ENCODE measurements at regions not wholly inside any gene's neighbourhood (a gene's known extent, or its start where the extent isn't known, plus 50 kb on each side); places are given as distances from the start of the nearest gene placed in this dataset.

DNA sequence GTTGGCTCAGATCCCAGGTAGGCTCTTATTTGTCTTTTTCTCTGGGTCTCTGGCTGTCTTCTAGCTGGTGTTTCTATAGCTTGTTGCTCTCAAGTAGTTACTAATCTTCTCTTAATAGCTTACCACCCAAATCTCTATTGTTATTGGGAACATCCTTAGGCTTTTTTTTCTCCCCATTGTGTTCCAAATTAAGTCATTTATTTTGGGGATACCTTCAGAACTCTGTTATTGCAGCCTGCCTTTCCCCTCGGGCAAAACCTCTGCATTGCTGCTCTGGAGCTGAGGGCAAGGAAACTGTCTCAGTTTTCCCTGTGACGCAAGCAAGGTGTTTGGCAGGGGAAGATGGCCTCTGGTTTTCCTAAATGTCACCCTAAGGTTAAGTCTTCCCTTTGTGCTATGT, 113.3 kb upstream of the XIST start:
- Mint-ChIP-seq H3K4me3 (peak overlapping the region; percentile 26), H3K4me1 (peaks cover 56% of the 10 kb centered on the region), H3K27ac (peak overlapping the region; percentile 99), H3K36me3 (peaks cover 12% of the 10 kb centered on the region), H3K9me3 (no peaks in the 10 kb centered on the region), H3K27me3 (ENCODE audit: low read depth) (no peaks in the 10 kb centered on the region)
- ATAC-seq = peak; percentile 81
- DNase-seq (ENCODE audit: low spot score) = peak; percentile 30
- TF ChIP-seq, protein P1, sequence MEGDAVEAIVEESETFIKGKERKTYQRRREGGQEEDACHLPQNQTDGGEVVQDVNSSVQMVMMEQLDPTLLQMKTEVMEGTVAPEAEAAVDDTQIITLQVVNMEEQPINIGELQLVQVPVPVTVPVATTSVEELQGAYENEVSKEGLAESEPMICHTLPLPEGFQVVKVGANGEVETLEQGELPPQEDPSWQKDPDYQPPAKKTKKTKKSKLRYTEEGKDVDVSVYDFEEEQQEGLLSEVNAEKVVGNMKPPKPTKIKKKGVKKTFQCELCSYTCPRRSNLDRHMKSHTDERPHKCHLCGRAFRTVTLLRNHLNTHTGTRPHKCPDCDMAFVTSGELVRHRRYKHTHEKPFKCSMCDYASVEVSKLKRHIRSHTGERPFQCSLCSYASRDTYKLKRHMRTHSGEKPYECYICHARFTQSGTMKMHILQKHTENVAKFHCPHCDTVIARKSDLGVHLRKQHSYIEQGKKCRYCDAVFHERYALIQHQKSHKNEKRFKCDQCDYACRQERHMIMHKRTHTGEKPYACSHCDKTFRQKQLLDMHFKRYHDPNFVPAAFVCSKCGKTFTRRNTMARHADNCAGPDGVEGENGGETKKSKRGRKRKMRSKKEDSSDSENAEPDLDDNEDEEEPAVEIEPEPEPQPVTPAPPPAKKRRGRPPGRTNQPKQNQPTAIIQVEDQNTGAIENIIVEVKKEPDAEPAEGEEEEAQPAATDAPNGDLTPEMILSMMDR (IDR thresholded peaks at IDR 0.05) = no peak
- POLR2A ChIA-PET = no interaction called here
- CTCF ChIA-PET = interaction anchor here (0.7 to 1.0 kb wide), 2 partner anchors 26 to 111 kb away, joined by 3 to 4 read pairs; no protein-coding TSS in a partner anchor

DNA sequence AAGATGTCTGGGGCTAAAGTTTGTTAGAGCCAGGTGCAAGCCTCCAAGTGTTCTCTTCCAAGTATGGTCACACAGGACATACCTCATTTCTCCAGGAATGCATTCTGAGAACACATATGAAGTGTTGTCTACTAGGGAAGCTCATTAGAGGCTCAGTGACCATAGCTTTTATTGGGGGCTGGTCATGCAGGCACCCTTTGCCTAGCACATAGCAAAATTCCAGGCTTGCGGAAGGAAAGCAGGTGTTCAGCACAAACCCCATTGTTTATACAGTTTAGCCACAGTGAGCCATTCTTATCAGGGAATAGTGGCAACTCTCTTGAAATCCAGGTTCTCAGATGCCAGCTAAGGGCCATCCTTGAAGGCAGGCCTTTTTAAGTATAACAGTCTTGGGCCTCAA, 112.1 kb upstream of the XIST start:
- H3K27ac Mint-ChIP-seq = peak overlapping the region; percentile 85
- DNase-seq (ENCODE audit: low spot score) (no peak), ATAC-seq (no peak)
- 0 out of 2 replicates have a peak, but pooled peaks cover 4% of the 10 kb centered on the region for H3K36me3 Mint-ChIP-seq
- ChIA-PET POLR2A (no interaction called here), CTCF (interaction anchor here (1.5 kb wide), 1 partner anchor 15 kb away, joined by 3 read pairs; no protein-coding TSS in a partner anchor)
- H3K4me1 Mint-ChIP-seq = peaks cover 65% of the 10 kb centered on the region
- no peaks in the 10 kb centered on the region for H3K27me3 Mint-ChIP-seq (ENCODE audit: low read depth)
- H3K4me3 Mint-ChIP-seq = no peak overlapping the region
- TF ChIP-seq, protein P2, sequence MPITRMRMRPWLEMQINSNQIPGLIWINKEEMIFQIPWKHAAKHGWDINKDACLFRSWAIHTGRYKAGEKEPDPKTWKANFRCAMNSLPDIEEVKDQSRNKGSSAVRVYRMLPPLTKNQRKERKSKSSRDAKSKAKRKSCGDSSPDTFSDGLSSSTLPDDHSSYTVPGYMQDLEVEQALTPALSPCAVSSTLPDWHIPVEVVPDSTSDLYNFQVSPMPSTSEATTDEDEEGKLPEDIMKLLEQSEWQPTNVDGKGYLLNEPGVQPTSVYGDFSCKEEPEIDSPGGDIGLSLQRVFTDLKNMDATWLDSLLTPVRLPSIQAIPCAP (CRISPR knock-in tag; IDR thresholded peaks at IDR 0.05) = no peak
- TF ChIP-seq, protein P3, sequence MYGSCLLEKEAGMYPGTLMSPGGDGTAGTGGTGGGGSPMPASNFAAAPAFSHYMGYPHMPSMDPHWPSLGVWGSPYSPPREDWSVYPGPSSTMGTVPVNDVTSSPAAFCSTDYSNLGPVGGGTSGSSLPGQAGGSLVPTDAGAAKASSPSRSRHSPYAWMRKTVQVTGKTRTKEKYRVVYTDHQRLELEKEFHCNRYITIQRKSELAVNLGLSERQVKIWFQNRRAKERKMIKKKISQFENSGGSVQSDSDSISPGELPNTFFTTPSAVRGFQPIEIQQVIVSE (CRISPR knock-in tag; IDR thresholded peaks at IDR 0.05; ENCODE audit: borderline replicate concordance) = no peak
- no peak for TF ChIP-seq GTF2I (CRISPR knock-in tag; conservative IDR thresholded peaks at IDR 0.05)
- no peak for TF ChIP-seq JUN (CRISPR knock-in tag; IDR thresholded peaks at IDR 0.05)
- TF ChIP-seq, protein P4, sequence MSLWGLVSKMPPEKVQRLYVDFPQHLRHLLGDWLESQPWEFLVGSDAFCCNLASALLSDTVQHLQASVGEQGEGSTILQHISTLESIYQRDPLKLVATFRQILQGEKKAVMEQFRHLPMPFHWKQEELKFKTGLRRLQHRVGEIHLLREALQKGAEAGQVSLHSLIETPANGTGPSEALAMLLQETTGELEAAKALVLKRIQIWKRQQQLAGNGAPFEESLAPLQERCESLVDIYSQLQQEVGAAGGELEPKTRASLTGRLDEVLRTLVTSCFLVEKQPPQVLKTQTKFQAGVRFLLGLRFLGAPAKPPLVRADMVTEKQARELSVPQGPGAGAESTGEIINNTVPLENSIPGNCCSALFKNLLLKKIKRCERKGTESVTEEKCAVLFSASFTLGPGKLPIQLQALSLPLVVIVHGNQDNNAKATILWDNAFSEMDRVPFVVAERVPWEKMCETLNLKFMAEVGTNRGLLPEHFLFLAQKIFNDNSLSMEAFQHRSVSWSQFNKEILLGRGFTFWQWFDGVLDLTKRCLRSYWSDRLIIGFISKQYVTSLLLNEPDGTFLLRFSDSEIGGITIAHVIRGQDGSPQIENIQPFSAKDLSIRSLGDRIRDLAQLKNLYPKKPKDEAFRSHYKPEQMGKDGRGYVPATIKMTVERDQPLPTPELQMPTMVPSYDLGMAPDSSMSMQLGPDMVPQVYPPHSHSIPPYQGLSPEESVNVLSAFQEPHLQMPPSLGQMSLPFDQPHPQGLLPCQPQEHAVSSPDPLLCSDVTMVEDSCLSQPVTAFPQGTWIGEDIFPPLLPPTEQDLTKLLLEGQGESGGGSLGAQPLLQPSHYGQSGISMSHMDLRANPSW (CRISPR knock-in tag; conservative IDR thresholded peaks at IDR 0.05; ENCODE audit: low read depth) = no peak
- TF ChIP-seq, protein P5, sequence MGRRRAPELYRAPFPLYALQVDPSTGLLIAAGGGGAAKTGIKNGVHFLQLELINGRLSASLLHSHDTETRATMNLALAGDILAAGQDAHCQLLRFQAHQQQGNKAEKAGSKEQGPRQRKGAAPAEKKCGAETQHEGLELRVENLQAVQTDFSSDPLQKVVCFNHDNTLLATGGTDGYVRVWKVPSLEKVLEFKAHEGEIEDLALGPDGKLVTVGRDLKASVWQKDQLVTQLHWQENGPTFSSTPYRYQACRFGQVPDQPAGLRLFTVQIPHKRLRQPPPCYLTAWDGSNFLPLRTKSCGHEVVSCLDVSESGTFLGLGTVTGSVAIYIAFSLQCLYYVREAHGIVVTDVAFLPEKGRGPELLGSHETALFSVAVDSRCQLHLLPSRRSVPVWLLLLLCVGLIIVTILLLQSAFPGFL (CRISPR knock-in tag; IDR thresholded peaks at IDR 0.05; ENCODE audit: borderline replicate concordance) = no peak
- no peak for TF ChIP-seq TP53 (CRISPR knock-in tag; IDR thresholded peaks at IDR 0.05)
- no peak for TF ChIP-seq ETV6 (CRISPR knock-in tag; IDR thresholded peaks at IDR 0.05)
- TF ChIP-seq CREM (CRISPR knock-in tag; IDR thresholded peaks at IDR 0.05) = no peak
- TF ChIP-seq, protein P6, sequence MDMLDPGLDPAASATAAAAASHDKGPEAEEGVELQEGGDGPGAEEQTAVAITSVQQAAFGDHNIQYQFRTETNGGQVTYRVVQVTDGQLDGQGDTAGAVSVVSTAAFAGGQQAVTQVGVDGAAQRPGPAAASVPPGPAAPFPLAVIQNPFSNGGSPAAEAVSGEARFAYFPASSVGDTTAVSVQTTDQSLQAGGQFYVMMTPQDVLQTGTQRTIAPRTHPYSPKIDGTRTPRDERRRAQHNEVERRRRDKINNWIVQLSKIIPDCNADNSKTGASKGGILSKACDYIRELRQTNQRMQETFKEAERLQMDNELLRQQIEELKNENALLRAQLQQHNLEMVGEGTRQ (CRISPR knock-in tag; IDR thresholded peaks at IDR 0.05) = no peak
- TF ChIP-seq ZNF317 (CRISPR knock-in tag; IDR thresholded peaks at IDR 0.05; ENCODE audit: borderline replicate concordance, low read depth) = no peak
- no peak for TF ChIP-seq GABPB1 (CRISPR knock-in tag; IDR thresholded peaks at IDR 0.05)
- no peaks in the 10 kb centered on the region for H3K9me3 Mint-ChIP-seq

DNA sequence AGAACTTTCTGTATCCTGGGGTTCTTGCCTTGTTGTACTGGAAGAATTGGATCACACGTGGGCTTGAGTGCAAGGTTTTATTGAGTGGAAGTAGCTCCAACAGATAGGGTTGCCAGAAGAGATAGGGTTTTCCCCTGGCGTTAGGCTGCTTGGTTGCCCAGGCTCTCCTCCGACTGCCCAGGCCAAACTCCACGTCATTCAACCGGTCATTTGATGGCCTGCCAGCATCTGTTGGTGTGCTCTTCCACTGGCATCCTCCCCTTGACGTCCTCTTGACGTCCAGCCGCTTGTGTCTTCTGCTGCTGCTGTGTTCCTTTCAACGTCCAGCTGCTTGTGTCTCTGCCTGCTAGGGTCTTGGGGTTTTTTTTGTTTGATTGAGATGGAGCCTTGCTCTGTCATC, 111.2 kb upstream of the XIST start:
- ATAC-seq = no peak
- TF ChIP-seq ESRRA (CRISPR knock-in tag; IDR thresholded peaks at IDR 0.05; ENCODE audit: borderline replicate concordance) = no peak
- no peak for TF ChIP-seq ZNF121 (CRISPR knock-in tag; IDR thresholded peaks at IDR 0.05)
- TF ChIP-seq TCF7 (CRISPR knock-in tag; IDR thresholded peaks at IDR 0.05; ENCODE audit: low read depth) = no peak
- TF ChIP-seq, protein P7, sequence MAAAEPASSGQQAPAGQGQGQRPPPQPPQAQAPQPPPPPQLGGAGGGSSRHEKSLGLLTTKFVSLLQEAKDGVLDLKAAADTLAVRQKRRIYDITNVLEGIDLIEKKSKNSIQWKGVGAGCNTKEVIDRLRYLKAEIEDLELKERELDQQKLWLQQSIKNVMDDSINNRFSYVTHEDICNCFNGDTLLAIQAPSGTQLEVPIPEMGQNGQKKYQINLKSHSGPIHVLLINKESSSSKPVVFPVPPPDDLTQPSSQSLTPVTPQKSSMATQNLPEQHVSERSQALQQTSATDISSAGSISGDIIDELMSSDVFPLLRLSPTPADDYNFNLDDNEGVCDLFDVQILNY (CRISPR knock-in tag; IDR thresholded peaks at IDR 0.05) = no peak
- no peak for TF ChIP-seq OVOL2 (CRISPR knock-in tag; IDR thresholded peaks at IDR 0.05; ENCODE audit: borderline replicate concordance)
- TF ChIP-seq GRHL2 (CRISPR knock-in tag; IDR thresholded peaks at IDR 0.05; ENCODE audit: insufficient replicate concordance, severe bottlenecking) = no peak

More for the DNA sequence above, 111.2 kb upstream of the XIST start:
- no peaks in the 10 kb centered on the region for H3K27me3 Mint-ChIP-seq (ENCODE audit: low read depth)
- DNase-seq (ENCODE audit: low spot score) = no peak
- H3K36me3 Mint-ChIP-seq = no peaks in the 10 kb centered on the region
- peak overlapping the region; percentile 85 for H3K27ac Mint-ChIP-seq
- CTCF ChIA-PET = interaction anchor here (0.6 to 1.5 kb wide), 2 partner anchors 16 to 44 kb away, joined by 3 to 4 read pairs; no protein-coding TSS in a partner anchor
- H3K4me1 Mint-ChIP-seq = peaks cover 68% of the 10 kb centered on the region
- POLR2A ChIA-PET = no interaction called here
- H3K4me3 Mint-ChIP-seq = no peak overlapping the region
- H3K9me3 Mint-ChIP-seq = no peaks in the 10 kb centered on the region
